HepG2 (cell line): ENCODE measurements at regions not wholly inside any gene's neighbourhood (a gene's known extent, or its start where the extent isn't known, plus 50 kb on each side); places are given as distances from the start of the nearest gene placed in this dataset.

ENCODE experiments used
- ATAC-seq: fragments of 200-7000 bp; cut with Tn5 transposase; 3 replicates; pipeline ENCODE4 v1.9.1; 2020; ENCODE audit warnings: mild to moderate bottlenecking, moderate library complexity
- BruUV-seq: library from RNA; stranded (reverse); fragments of 400-500 nt; replicated peaks from 2 replicates; lab custom pipeline; 2021; lab: Mats Ljungman, UMichigan
- CTCF ChIA-PET: fragments of 300-600 bp; formaldehyde crosslinking; extraction: SDS; loops from one replicate; lab custom pipeline; 2021; ENCODE audit warnings: low total read pairs, inconsistent platforms, low intra/inter-chr PET ratio; lab: Yijun Ruan, JAX
- POLR2A ChIA-PET: fragments of 350-600 bp; sonication (Branson Sonifier 250); formaldehyde crosslinking; loops from one replicate; lab custom pipeline; 2020; ENCODE audit warnings: antibody characterized with exemption, inconsistent platforms; lab: Yijun Ruan, JAX
- DNase-seq: peaks from one replicate; pipeline ENCODE4 v3.0.0-alpha.2; 2015; ENCODE audit warnings: low spot score
- FAIRE-seq: peaks from 3 replicates; lab custom pipeline; 2011; peaks lifted over from hg19 to GRCh38; lab: Jason Lieb, UNC
- H2AFZ ChIP-seq: one replicate; pipeline ENCODE4 v1.6.1; 2011; ENCODE audit warnings: low read length, inconsistent platforms
- H3K27ac ChIP-seq: fragments of 300-600 bp; 3 replicates; pipeline ENCODE4 v1.8.0; 2011; ENCODE audit warnings: mixed run types, mild to moderate bottlenecking, mixed read lengths, low read length, inconsistent platforms; ENCODE audit not compliant: insufficient read depth; ENCODE audit errors: extremely low read length
- H3K27me3 ChIP-seq, 2 experiments: fragments of 200-600 bp in 1 of 2; 2 replicates in 1 of 2; 3 replicates in 1 of 2; pipeline versions ENCODE4 v1.6.0 to v1.8.0; 2011; ENCODE audit warnings: low read length in 2 of 2, mild to moderate bottlenecking in 2 of 2, moderate library complexity in 2 of 2, inconsistent platforms in 1 of 2; ENCODE audit not compliant: insufficient read depth in 2 of 2, control insufficient read depth in 1 of 2
- H3K36me3 ChIP-seq, 2 experiments: fragments of 200-600 bp in 1 of 2; replicated peaks in 1 of 2; 2 replicates in 1 of 2; 3 replicates in 1 of 2; pipeline versions ENCODE4 v1.5.1 to v1.8.0; 2011; ENCODE audit warnings: low read length in 2 of 2, inconsistent platforms in 1 of 2; ENCODE audit not compliant: insufficient read depth in 2 of 2, control insufficient read depth in 1 of 2
- H3K4me1 ChIP-seq: 2 replicates; pipeline ENCODE4 v1.5.1; 2012; ENCODE audit warnings: low read length, inconsistent platforms; ENCODE audit not compliant: insufficient read depth
- H3K4me2 ChIP-seq: 2 replicates; pipeline ENCODE4 v1.6.0; 2011; ENCODE audit warnings: low read depth, low read length, inconsistent platforms
- H3K4me3 ChIP-seq, 3 experiments: fragments of 200-600 bp in 1 of 3; sonication (generic), shearing (Covaris generic) in 1 of 3; replicated peaks in 1 of 3; 2 replicates each; pipeline ENCODE4 v1.5.1; 2011 to 2016; ENCODE audit warnings: low read length in 3 of 3, inconsistent platforms in 2 of 3, low read depth in 2 of 3, mild to moderate bottlenecking in 2 of 3, control low read depth in 1 of 3, mixed read lengths in 1 of 3; ENCODE audit not compliant: insufficient read depth in 1 of 3
- H3K79me2 ChIP-seq: one replicate; pipeline ENCODE4 v1.6.1; 2011; ENCODE audit warnings: low read length, inconsistent platforms; ENCODE audit not compliant: insufficient read depth
- H3K9ac ChIP-seq: 2 replicates; pipeline ENCODE4 v1.6.0; 2011; ENCODE audit warnings: mild to moderate bottlenecking, low read depth, low read length, inconsistent platforms; ENCODE audit not compliant: insufficient read depth
- H3K9me3 ChIP-seq: 2 replicates; pipeline ENCODE4 v1.5.1; 2012; ENCODE audit warnings: mild to moderate bottlenecking, low read length
- H4K20me1 ChIP-seq: 2 replicates; pipeline ENCODE4 v1.6.0; 2011; ENCODE audit warnings: inconsistent platforms, mild to moderate bottlenecking, low read length, moderate library complexity; ENCODE audit not compliant: insufficient read depth
- CBX2 ChIP-seq, 2 experiments: fragments of 200-600 bp in 1 of 2; sonication (generic); formaldehyde crosslinking in 1 of 2; IDR thresholded peaks; 2 replicates each; pipeline versions ENCODE4 v1.7.0 to v1.8.1; 2018 to 2022; ENCODE audit warnings: low read depth in 2 of 2, low read length in 1 of 2, mild to moderate bottlenecking in 1 of 2, missing genetic modification reagents in 1 of 2
- ETV5 ChIP-seq: IDR thresholded peaks from 2 replicates; pipeline ENCODE4 v1.6.1; 2018; ENCODE audit warnings: missing biosample characterization, missing genetic modification reagents, inconsistent platforms, borderline replicate concordance
- KIAA2018 ChIP-seq: sonication (generic); formaldehyde crosslinking; IDR thresholded peaks from 2 replicates; pipeline ENCODE4 v1.5.0; 2020; ENCODE audit warnings: mild to moderate bottlenecking, missing genetic modification reagents, borderline replicate concordance
- KLF11 ChIP-seq: IDR thresholded peaks from 2 replicates; pipeline ENCODE4 v1.6.1; 2016; ENCODE audit warnings: missing compliant biosample characterization
- NBN ChIP-seq: fragments of 450-650 bp; conservative IDR thresholded peaks from 2 replicates; pipeline ENCODE4 v1.6.1; 2017
- NR2C2 ChIP-seq: sonication (generic); formaldehyde crosslinking; IDR thresholded peaks from 2 replicates; pipeline ENCODE4 v1.4.0; 2020; ENCODE audit warnings: missing genetic modification reagents, mild to moderate bottlenecking, moderate library complexity, borderline replicate concordance
- TAF1 ChIP-seq: sonication (generic); formaldehyde crosslinking; IDR thresholded peaks from 2 replicates; pipeline ENCODE4 v1.4.0; 2020; ENCODE audit warnings: missing genetic modification reagents
- TBL1XR1 ChIP-seq: fragments of 150-350 bp; IDR thresholded peaks from 2 replicates; pipeline ENCODE4 v1.6.1; 2014; ENCODE audit warnings: borderline replicate concordance, low read length; ENCODE audit not compliant: partially characterized antibody
- TBP ChIP-seq: sonication (generic); formaldehyde crosslinking; IDR thresholded peaks from 2 replicates; pipeline ENCODE4 v1.5.0; 2020; ENCODE audit warnings: missing genetic modification reagents
- TOPORS ChIP-seq: sonication (generic); formaldehyde crosslinking; IDR thresholded peaks from 2 replicates; pipeline ENCODE4 v1.8.0; 2023; ENCODE audit warnings: mild to moderate bottlenecking, missing genetic modification reagents
- ZNF138 ChIP-seq: sonication (generic); formaldehyde crosslinking; IDR thresholded peaks from 2 replicates; pipeline ENCODE4 v1.5.0; 2020; ENCODE audit warnings: mild to moderate bottlenecking, low read depth, missing genetic modification reagents
- ZNF224 ChIP-seq: sonication (generic); formaldehyde crosslinking; IDR thresholded peaks from 2 replicates; pipeline ENCODE4 v1.5.0; 2020; ENCODE audit warnings: mild to moderate bottlenecking, missing genetic modification reagents
- ZNF263 ChIP-seq: sonication (generic); formaldehyde crosslinking; IDR thresholded peaks from 2 replicates; pipeline ENCODE4 v1.4.0; 2020; ENCODE audit warnings: missing genetic modification reagents
- ZNF317 ChIP-seq: sonication (generic); formaldehyde crosslinking; IDR thresholded peaks from 2 replicates; pipeline ENCODE4 v1.5.0; 2020; ENCODE audit warnings: mild to moderate bottlenecking, missing genetic modification reagents
- ZNF607 ChIP-seq: sonication (generic); formaldehyde crosslinking; IDR thresholded peaks from 2 replicates; pipeline ENCODE4 v1.5.1; 2020; ENCODE audit warnings: missing genetic modification reagents, mild to moderate bottlenecking, borderline replicate concordance
- in situ Hi-C: cut with HindIII; loops from 2 replicates; pipeline ENCODE4 v1.10.0; 2017; ENCODE audit warnings: low pct_unique_long_range_greater_than_20kb; ENCODE audit not compliant: extremely low pct_ligation_motif_present
- intact Hi-C: fragments of 100-400 bp; cut with micrococcal nuclease; formaldehyde crosslinking; loops from one replicate; pipeline ENCODE4 v1.10.0; 2022; ENCODE audit not compliant: unreplicated experiment
- TF ChIP-seq, protein P1 (sequence below): sonication (generic); formaldehyde crosslinking; IDR thresholded peaks from 2 replicates; pipeline ENCODE4 v1.5.0; 2020; ENCODE audit warnings: missing genetic modification reagents

DNA sequence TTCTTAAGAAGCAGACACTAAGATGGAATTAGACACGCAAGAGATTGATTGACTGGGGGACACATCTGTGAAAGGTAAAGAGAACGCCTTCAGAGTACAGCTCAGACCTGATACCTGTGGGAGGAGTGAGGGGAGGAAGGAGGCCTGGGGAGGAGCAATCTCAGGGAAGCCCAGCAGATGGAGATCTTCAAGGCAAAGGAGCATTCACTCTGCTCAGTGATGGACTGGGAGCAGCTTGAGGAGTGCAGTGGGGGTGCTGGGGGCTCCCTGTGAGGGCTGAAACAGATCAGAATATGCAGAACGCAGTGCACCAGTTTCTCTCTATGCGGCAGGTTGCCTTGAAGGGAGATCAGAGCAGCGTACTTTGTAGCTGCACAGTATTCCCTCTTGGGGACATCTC is 103.7 kb upstream of the ATP8B1 start (continued):
- TF ChIP-seq KIAA2018 (CRISPR knock-in tag) (no peak), ZNF224 (CRISPR knock-in tag) (no peak), ZNF263 (CRISPR knock-in tag) (peak; percentile 97)
- TF ChIP-seq, all 625 proteins: peak for 2

GRCh38 chr18:57904535-57904934 is 101.4 kb upstream of the ATP8B1 start:
- in situ Hi-C loops (loop anchor here (25.0 kb wide), 1 partner anchor 858 kb away; no protein-coding TSS in a partner anchor), intact Hi-C loops (no loop called here)
- no peak for ATAC-seq
- H3K27ac ChIP-seq = no peak overlapping the region
- no TSS peak for BruUV-seq
- H3K4me3 ChIP-seq = no peak overlapping the region
- no peaks in the 10 kb centered on the region for H3K36me3 ChIP-seq
- H3K79me2 ChIP-seq = no peaks in the 10 kb centered on the region
- H4K20me1 ChIP-seq = no peaks in the 10 kb centered on the region
- no peaks in the 10 kb centered on the region for H3K27me3 ChIP-seq
- POLR2A ChIA-PET = no interaction called here
- no peaks in the 10 kb centered on the region for H3K9me3 ChIP-seq
- no peak for FAIRE-seq
- no peak overlapping the region for H2AFZ ChIP-seq
- CTCF ChIA-PET = no interaction called here
- DNase-seq = no peak
- H3K4me1 ChIP-seq = peaks cover 16% of the 10 kb centered on the region
- H3K9ac ChIP-seq = no peak overlapping the region
- no peak overlapping the region for H3K4me2 ChIP-seq
- no peak for TF ChIP-seq KLF11 (CRISPR knock-in tag)
- TF ChIP-seq ETV5 (CRISPR knock-in tag) = no peak
- TF ChIP-seq NR2C2 (CRISPR knock-in tag) = no peak
- TF ChIP-seq ZNF317 = no peak
- no peak for TF ChIP-seq TAF1
- TF ChIP-seq, protein P1, sequence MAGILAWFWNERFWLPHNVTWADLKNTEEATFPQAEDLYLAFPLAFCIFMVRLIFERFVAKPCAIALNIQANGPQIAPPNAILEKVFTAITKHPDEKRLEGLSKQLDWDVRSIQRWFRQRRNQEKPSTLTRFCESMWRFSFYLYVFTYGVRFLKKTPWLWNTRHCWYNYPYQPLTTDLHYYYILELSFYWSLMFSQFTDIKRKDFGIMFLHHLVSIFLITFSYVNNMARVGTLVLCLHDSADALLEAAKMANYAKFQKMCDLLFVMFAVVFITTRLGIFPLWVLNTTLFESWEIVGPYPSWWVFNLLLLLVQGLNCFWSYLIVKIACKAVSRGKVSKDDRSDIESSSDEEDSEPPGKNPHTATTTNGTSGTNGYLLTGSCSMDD = no peak
- TF ChIP-seq ZNF138 (CRISPR knock-in tag) = no peak
- TF ChIP-seq TBL1XR1 = no peak
- no peak for TF ChIP-seq NBN
- no peak for TF ChIP-seq TOPORS
- TF ChIP-seq TBP (CRISPR knock-in tag) = no peak
- TF ChIP-seq ZNF607 (CRISPR knock-in tag) = no peak
- TF ChIP-seq CBX2 (IDR thresholded peaks at IDR 0.05; ENCODE audit: low read depth, low read length) = no peak
- TF ChIP-seq CBX2 (CRISPR knock-in tag; IDR thresholded peaks at IDR 0.05; ENCODE audit: low read depth) = no peak
